Loucy (cell line): ENCODE measurements at regions not wholly inside any gene's neighbourhood (a gene's known extent, or its start where the extent isn't known, plus 50 kb on each side); places are given as distances from the start of the nearest gene placed in this dataset.

Experiments
- H2AFZ ChIP-seq: fragments of 200-600 bp; sonication (generic); 2 replicates; pipeline ENCODE4 v1.6.0; 2016; ENCODE audit warnings: antibody characterized with exemption, mild to moderate bottlenecking, low read length, moderate library complexity
- H3F3A ChIP-seq: fragments of 200-600 bp; 2 replicates; pipeline ENCODE4 v1.6.0; 2016; ENCODE audit warnings: antibody characterized with exemption, low read depth, mild to moderate bottlenecking
- H3K27me3 ChIP-seq: fragments of 200-600 bp; sonication (generic); 2 replicates; pipeline ENCODE4 v1.6.1; 2014; ENCODE audit warnings: low read length, mild to moderate bottlenecking; ENCODE audit not compliant: insufficient read depth, poor library complexity, severe bottlenecking
- H3K36me3 ChIP-seq: fragments of 200-600 bp; sonication (generic); 2 replicates; pipeline ENCODE4 v1.6.1; 2016; ENCODE audit warnings: low read length; ENCODE audit not compliant: insufficient read depth
- H3K4me1 ChIP-seq: fragments of 200-600 bp; sonication (generic); 2 replicates; pipeline ENCODE4 v1.5.1; 2014; ENCODE audit warnings: low read length, mild to moderate bottlenecking; ENCODE audit not compliant: insufficient read depth, poor library complexity, severe bottlenecking
- H3K4me2 ChIP-seq: fragments of 200-600 bp; sonication (generic); 2 replicates; pipeline ENCODE4 v1.6.0; 2014; ENCODE audit warnings: antibody characterized with exemption, low read length, low read depth, mild to moderate bottlenecking; ENCODE audit not compliant: poor library complexity, severe bottlenecking
- H3K4me3 ChIP-seq: fragments of 200-600 bp; sonication (generic); 2 replicates; pipeline ENCODE4 v1.5.1; 2014; ENCODE audit warnings: low read length, mild to moderate bottlenecking, mixed read lengths; ENCODE audit not compliant: poor library complexity, severe bottlenecking
- H3K79me2 ChIP-seq: fragments of 200-600 bp; sonication (generic); 2 replicates; pipeline ENCODE4 v1.6.1; 2014; ENCODE audit warnings: low read length; ENCODE audit not compliant: insufficient read depth
- H3K9ac ChIP-seq: fragments of 200-600 bp; sonication (generic); 2 replicates; pipeline ENCODE4 v1.6.0; 2014; ENCODE audit warnings: mild to moderate bottlenecking, low read depth, low read length, moderate library complexity; ENCODE audit not compliant: poor library complexity, severe bottlenecking
- H3K9me2 ChIP-seq: fragments of 200-600 bp; sonication (generic); replicated peaks from 2 replicates; pipeline ENCODE4 v1.6.1; 2016; ENCODE audit warnings: low read depth, low read length, mixed read lengths
- H3K9me3 ChIP-seq: fragments of 200-600 bp; sonication (generic); 2 replicates; pipeline ENCODE4 v1.6.1; 2014; ENCODE audit warnings: mild to moderate bottlenecking, antibody characterized with exemption, low read length, low read depth; ENCODE audit not compliant: insufficient read depth
- H4K20me1 ChIP-seq: fragments of 200-600 bp; sonication (generic); 2 replicates; pipeline ENCODE4 v1.6.0; 2014; ENCODE audit warnings: antibody characterized with exemption, low read length, mild to moderate bottlenecking; ENCODE audit not compliant: insufficient read depth, poor library complexity, severe bottlenecking
- EZH2phosphoT487 ChIP-seq: fragments of 200-600 bp; IDR thresholded peaks from 2 replicates; pipeline ENCODE4 v1.6.1; 2018; ENCODE audit warnings: antibody characterized with exemption, mild to moderate bottlenecking, moderate library complexity, borderline replicate concordance
- TF ChIP-seq, protein P1 (sequence below): fragments of 200-600 bp; sonication (generic); conservative IDR thresholded peaks from 2 replicates; pipeline ENCODE4 v1.5.1; 2014; ENCODE audit warnings: mild to moderate bottlenecking, antibody characterized with exemption, low read length

DNA sequence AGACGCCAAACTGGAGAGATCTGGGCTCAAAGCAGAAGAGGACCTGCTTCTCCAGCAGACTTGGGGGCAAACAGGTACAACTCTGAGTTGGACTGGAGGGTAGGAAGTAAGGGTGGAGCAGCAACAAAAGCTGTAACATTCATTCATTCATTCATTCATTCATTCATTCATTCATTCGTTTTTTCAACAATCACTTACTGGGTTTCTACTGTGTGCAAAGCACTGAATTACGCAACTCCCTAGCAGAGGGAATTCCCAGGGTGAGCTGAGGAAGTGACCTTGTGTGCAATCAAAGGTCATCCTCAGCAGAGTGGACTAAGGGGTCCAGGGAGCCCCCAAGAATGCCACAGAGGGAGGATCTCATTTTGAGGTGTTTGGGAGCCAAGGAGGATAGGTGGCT lies 231.1 kb upstream of the SDK2 start:
- Histone ChIP-seq H2AFZ (no peak overlapping the region), H3K79me2 (no peaks in the 10 kb centered on the region), H4K20me1 (no peaks in the 10 kb centered on the region), H3K4me2 (no peak overlapping the region), H3K27me3 (no peaks in the 10 kb centered on the region), H3K4me1 (no peaks in the 10 kb centered on the region), H3K9me3 (no peaks in the 10 kb centered on the region), H3K9ac (no peak overlapping the region), H3F3A (no peaks in the 10 kb centered on the region), H3K36me3 (no peaks in the 10 kb centered on the region), H3K4me3 (no peak overlapping the region), H3K9me2 (no peaks in the 10 kb centered on the region)
- TF ChIP-seq, protein P1, sequence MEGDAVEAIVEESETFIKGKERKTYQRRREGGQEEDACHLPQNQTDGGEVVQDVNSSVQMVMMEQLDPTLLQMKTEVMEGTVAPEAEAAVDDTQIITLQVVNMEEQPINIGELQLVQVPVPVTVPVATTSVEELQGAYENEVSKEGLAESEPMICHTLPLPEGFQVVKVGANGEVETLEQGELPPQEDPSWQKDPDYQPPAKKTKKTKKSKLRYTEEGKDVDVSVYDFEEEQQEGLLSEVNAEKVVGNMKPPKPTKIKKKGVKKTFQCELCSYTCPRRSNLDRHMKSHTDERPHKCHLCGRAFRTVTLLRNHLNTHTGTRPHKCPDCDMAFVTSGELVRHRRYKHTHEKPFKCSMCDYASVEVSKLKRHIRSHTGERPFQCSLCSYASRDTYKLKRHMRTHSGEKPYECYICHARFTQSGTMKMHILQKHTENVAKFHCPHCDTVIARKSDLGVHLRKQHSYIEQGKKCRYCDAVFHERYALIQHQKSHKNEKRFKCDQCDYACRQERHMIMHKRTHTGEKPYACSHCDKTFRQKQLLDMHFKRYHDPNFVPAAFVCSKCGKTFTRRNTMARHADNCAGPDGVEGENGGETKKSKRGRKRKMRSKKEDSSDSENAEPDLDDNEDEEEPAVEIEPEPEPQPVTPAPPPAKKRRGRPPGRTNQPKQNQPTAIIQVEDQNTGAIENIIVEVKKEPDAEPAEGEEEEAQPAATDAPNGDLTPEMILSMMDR = no peak
- no peak for TF ChIP-seq EZH2phosphoT487

GRCh38 chr17:73877962-73878361 lies 233.7 kb upstream of the SDK2 start:
- no peaks in the 10 kb centered on the region for H3K27me3 ChIP-seq
- no peaks in the 10 kb centered on the region for H3K36me3 ChIP-seq
- no peaks in the 10 kb centered on the region for H3K4me1 ChIP-seq
- no peaks in the 10 kb centered on the region for H3K9me2 ChIP-seq
- no peaks in the 10 kb centered on the region for H3K9me3 ChIP-seq
- H3K9ac ChIP-seq = no peak overlapping the region
- no peaks in the 10 kb centered on the region for H3F3A ChIP-seq
- no peak overlapping the region for H3K4me2 ChIP-seq
- no peaks in the 10 kb centered on the region for H4K20me1 ChIP-seq
- no peak for TF ChIP-seq EZH2phosphoT487
- TF ChIP-seq, protein P1 = no peak
- H3K79me2 ChIP-seq = no peaks in the 10 kb centered on the region
- H3K4me3 ChIP-seq = no peak overlapping the region
- H2AFZ ChIP-seq = no peak overlapping the region

- Histone ChIP-seq H3K9ac (no peak overlapping the region), H4K20me1 (no peaks in the 10 kb centered on the region), H3K9me3 (no peaks in the 10 kb centered on the region), H3F3A (no peaks in the 10 kb centered on the region), H2AFZ (no peak overlapping the region), H3K36me3 (no peaks in the 10 kb centered on the region), H3K27me3 (no peaks in the 10 kb centered on the region), H3K4me2 (no peak overlapping the region), H3K9me2 (no peaks in the 10 kb centered on the region), H3K79me2 (no peaks in the 10 kb centered on the region), H3K4me1 (no peaks in the 10 kb centered on the region), H3K4me3 (no peak overlapping the region)
- no peak for TF ChIP-seq EZH2phosphoT487
- TF ChIP-seq, protein P1 = no peak
Observed at GRCh38 chr17:73878923-73879322, 234.7 kb upstream of the SDK2 start.
